Cardiac fibroblast (primary cell): ENCODE measurements at regions not wholly inside any gene's neighbourhood (a gene's known extent, or its start where the extent isn't known, plus 50 kb on each side); places are given as distances from the start of the nearest gene placed in this dataset.

Source experiments
- DNase-seq, 2 donors: peaks; one replicate each; pipeline versions ENCODE4 v3.0.0 to v3.0.0-alpha.2; 2010; ENCODE audit warnings: low read depth in 2 of 2
- H3K4me3 ChIP-seq, 2 donors: replicated peaks in 1 of 2; 1 replicate in 1 of 2; 2 replicates in 1 of 2; pipeline ENCODE4 v1.5.1; 2011; ENCODE audit warnings: low read depth in 2 of 2, low read length in 2 of 2, mild to moderate bottlenecking in 2 of 2, moderate library complexity in 1 of 2
- CTCF ChIP-seq: IDR thresholded peaks from one replicate; pipeline ENCODE4 v1.5.1; 2011; ENCODE audit warnings: low read depth, mild to moderate bottlenecking, low read length, inconsistent platforms

GRCh38 chr2:192345287-192345686 is 150.6 kb upstream of the TMEFF2 start:
- DNase-seq: no peak
- no peak overlapping the region for H3K4me3 ChIP-seq
- no peak for TF ChIP-seq CTCF

DNA sequence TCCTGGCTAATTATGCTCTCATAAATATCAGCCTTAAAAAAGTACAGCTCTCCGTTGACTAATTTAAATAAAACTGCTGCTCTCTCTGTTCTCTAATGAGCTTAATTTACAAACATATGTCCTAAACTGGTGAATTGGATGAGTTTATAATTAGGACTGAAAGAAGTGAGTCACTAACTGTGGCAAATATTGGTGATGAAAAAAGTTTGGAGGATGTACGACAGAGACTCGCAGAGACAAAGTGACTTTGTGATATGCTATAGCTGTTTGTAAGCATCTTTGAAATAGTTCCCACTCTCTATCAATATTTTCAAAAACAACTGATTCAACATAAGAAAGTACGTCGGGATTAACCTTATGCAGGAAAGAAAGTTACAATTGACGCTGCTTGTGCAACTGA is 138.9 kb upstream of the TMEFF2 start:
- H3K4me3 ChIP-seq: no peak overlapping the region
- no peak for DNase-seq
- no peak for TF ChIP-seq CTCF

- no peak for DNase-seq
- TF ChIP-seq CTCF: no peak
- H3K4me3 ChIP-seq: no peak overlapping the region
Observed at GRCh38 chr2:192328297-192328696, 133.6 kb upstream of the TMEFF2 start.

GRCh38 chr2:192327576-192327975 is 132.8 kb upstream of the TMEFF2 start:
- no peak for TF ChIP-seq CTCF
- H3K4me3 ChIP-seq: no peak overlapping the region
- DNase-seq: no peak

DNA sequence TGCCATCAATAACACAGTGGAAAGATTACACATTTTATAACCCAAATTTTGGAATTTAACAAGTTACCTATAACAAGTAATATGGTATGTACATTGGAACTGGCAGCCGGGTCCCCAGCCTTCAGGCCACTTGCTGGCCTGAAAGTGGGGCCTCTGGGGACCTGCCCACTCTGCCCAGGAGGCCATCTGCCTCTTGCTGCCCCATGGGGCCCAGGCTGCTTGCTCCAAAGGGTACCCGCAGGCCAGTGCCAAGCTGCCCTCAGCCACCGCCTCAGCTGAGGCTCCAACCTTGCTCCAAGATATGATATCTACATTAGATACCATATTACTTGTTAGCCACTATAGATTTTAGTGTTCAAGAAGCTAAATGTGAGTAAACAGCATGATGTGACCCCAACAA is 120.8 kb upstream of the TMEFF2 start:
- no peak overlapping the region for H3K4me3 ChIP-seq
- DNase-seq: no peak
- TF ChIP-seq CTCF: no peak

GRCh38 chr2:192314800-192315481 is 120.2 kb upstream of the TMEFF2 start:
- no peak for TF ChIP-seq CTCF
- H3K4me3 ChIP-seq: no peak overlapping the region
- no peak for DNase-seq

- TF ChIP-seq CTCF: no peak
- H3K4me3 ChIP-seq: no peak overlapping the region
- no peak for DNase-seq
Observed at GRCh38 chr2:192313773-192314172, 119.0 kb upstream of the TMEFF2 start.
